ENCODE measurements at regions not wholly inside any gene's neighbourhood (a gene's known extent, or its start where the extent isn't known, plus 50 kb on each side); places are given as distances from the start of the nearest gene placed in this dataset.

GRCh38 chr6:54010340-54011276 lies 100.6 kb upstream of the MLIP start:
- DNase-seq: no peak

GRCh38 chr6:54011277-54011648 lies 100.0 kb upstream of the MLIP start:
- no peak for DNase-seq

GRCh38 chr6:54013966-54014365 lies 97.3 kb upstream of the MLIP start:
- DNase-seq: no peak

- no peak for DNase-seq
Measured at GRCh38 chr6:54014440-54014839, 96.8 kb upstream of the MLIP start.

GRCh38 chr6:54017877-54018276 lies 93.4 kb upstream of the MLIP start:
- no peak for DNase-seq

GRCh38 chr6:54018722-54019121 lies 92.5 kb upstream of the MLIP start:
- no peak for DNase-seq

- no peak for DNase-seq
Measured at GRCh38 chr6:54019860-54020259, 91.4 kb upstream of the MLIP start.

- DNase-seq: no peak
Measured at GRCh38 chr6:54020334-54020733, 90.9 kb upstream of the MLIP start.

GRCh38 chr6:54026652-54027400 lies 84.4 kb upstream of the MLIP start:
- DNase-seq: no peak

- no peak for DNase-seq
Measured at GRCh38 chr6:54028170-54028569, 83.1 kb upstream of the MLIP start.

- no peak for DNase-seq
Measured at GRCh38 chr6:54029187-54029586, 82.1 kb upstream of the MLIP start.

- DNase-seq: no peak
Measured at GRCh38 chr6:54031169-54031568, 80.1 kb upstream of the MLIP start.

- DNase-seq: no peak
Measured at GRCh38 chr6:54037277-54037779, 73.9 kb upstream of the MLIP start.

GRCh38 chr6:54040545-54040944 lies 70.7 kb upstream of the MLIP start:
- no peak for DNase-seq

- no peak for DNase-seq
Measured at GRCh38 chr6:54041239-54041638, 70.0 kb upstream of the MLIP start.

GRCh38 chr6:54043360-54043759 lies 67.9 kb upstream of the MLIP start:
- peak; percentile 19 for DNase-seq

- no peak for DNase-seq
Measured at GRCh38 chr6:54044059-54044458, 67.2 kb upstream of the MLIP start.

GRCh38 chr6:54048782-54049181 lies 62.5 kb upstream of the MLIP start:
- DNase-seq: no peak

- no peak for DNase-seq
Measured at GRCh38 chr6:54050750-54051149, 60.5 kb upstream of the MLIP start.

GRCh38 chr6:54053881-54054391 lies 57.3 kb upstream of the MLIP start:
- peak; percentile 20 for DNase-seq

GRCh38 chr6:54056105-54056504 lies 55.1 kb upstream of the MLIP start:
- DNase-seq: no peak

- no peak for DNase-seq
Measured at GRCh38 chr6:54057058-54057457, 54.2 kb upstream of the MLIP start.

GRCh38 chr6:54058236-54058635 lies 53.0 kb upstream of the MLIP start:
- DNase-seq: no peak

Data from occipital lobe (tissue), 1 donor.